ENCODE measurements at regions not wholly inside any gene's neighbourhood (a gene's known extent, or its start where the extent isn't known, plus 50 kb on each side); places are given as distances from the start of the nearest gene placed in this dataset.
A peak's percentile ranks its signal among the peaks of the same experiment; 100 is the strongest.

DNA sequence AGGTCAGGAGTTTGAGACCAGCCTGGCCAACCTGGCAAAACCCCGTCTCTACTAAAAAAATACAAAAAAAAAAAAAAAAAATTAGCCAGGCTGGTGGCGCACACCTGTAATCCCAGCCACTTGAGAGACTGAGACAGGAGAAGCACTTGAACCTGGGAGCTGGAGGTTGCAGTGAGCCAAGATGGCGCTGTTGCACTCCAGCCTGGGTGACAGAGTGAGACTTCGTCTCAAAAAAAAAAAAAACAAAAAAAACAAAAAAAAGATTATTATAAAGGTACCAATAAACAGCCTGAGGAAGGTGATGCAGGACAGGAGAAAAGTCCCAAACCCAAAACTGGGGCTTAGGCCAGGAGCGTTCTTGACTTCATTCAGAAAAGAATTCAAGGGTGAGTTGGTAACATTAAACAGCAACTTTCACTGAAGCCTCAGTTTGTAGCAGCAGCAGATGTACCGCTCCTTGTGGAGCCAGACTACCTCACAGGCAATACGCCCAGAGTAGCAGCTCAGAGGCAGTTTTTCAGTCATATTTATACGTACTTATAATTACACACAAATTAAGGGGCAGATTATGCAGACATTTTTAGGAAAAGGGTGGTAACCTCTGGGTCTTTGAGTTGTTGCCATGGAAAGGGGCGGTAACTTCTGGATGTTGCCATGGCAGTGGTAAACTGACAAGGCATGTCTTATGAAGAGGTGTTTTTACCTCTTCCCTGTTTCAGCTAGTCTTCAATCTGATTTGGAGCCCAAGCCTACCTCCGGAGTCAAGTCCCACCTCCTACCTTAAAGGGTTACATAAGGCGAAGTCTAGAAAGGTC lies 1596.6 kb upstream of the CELF4 start:
- Histone ChIP-seq H3K9me3 (ENCODE audit: insufficient read depth in 2 of 2, low read depth in 1 of 2, low read length in 1 of 2) (0 out of 4 replicates have a peak, but pooled peaks cover 0 to 3% of the 10 kb centered on the region in 2 experiments), H2BK15ac (ENCODE audit: low read length) (no peak overlapping the region), H4K5ac (ENCODE audit: insufficient read length, low read depth, low read length) (no peak overlapping the region), H3K79me2 (ENCODE audit: control insufficient read depth in 1 of 2, insufficient read depth in 2 of 2, low read length in 2 of 2) (no peaks in the 10 kb centered on the region), H3K27ac (ENCODE audit: low read depth, low read length) (no peak overlapping the region), H2BK20ac (ENCODE audit: low read length) (no peak overlapping the region), H2BK12ac (ENCODE audit: low read depth, low read length) (no peak overlapping the region), H3K23me2 (ENCODE audit: low read depth, low read length) (no peaks in the 10 kb centered on the region), H2AK5ac (ENCODE audit: low read depth, low read length) (no peak overlapping the region), H3K27me3 (replicated peaks in 1 of 4; ENCODE audit: control insufficient read depth in 3 of 4, extremely low read depth in 1 of 4, insufficient read depth in 3 of 4, low read length in 3 of 4) (no peaks in the 10 kb centered on the region), H3K4me1 (replicated peaks in 1 of 4; ENCODE audit: control insufficient read depth in 3 of 4, insufficient read depth in 4 of 4, low read length in 3 of 4) (no peaks in the 10 kb centered on the region), H4K20me1 (replicated peaks in 1 of 2; ENCODE audit: control insufficient read depth in 1 of 2, insufficient read depth in 2 of 2, low read length in 2 of 2) (no peaks in the 10 kb centered on the region), H3K56ac (replicated peaks; ENCODE audit: insufficient read length, low read depth, low read length) (no peak overlapping the region), H3K4me3 (ENCODE audit: extremely low read depth in 1 of 4, insufficient read depth in 2 of 4, low read depth in 3 of 4, low read length in 4 of 4) (no peak overlapping the region), H4K8ac (ENCODE audit: extremely low read depth, insufficient read depth, low read length) (no peak overlapping the region), H3K14ac (ENCODE audit: insufficient read length) (no peak overlapping the region), H3K18ac (ENCODE audit: extremely low read depth, low read length) (no peak overlapping the region), H2AFZ (ENCODE audit: low read length) (0 out of 2 replicates have a peak overlapping the region, but pooled peaks have one; percentile 33), H3K23ac (ENCODE audit: insufficient read length) (no peak overlapping the region), H2BK120ac (replicated peaks; ENCODE audit: low read depth, low read length) (no peak overlapping the region), H3K4ac (replicated peaks; ENCODE audit: insufficient read length, low read depth, low read length) (no peak overlapping the region), H3K79me1 (ENCODE audit: low read depth, low read length) (no peaks in the 10 kb centered on the region), H4K91ac (replicated peaks; ENCODE audit: insufficient read length, low read length) (no peak overlapping the region), H2BK5ac (ENCODE audit: low read depth, low read length) (no peak overlapping the region), H3K36me3 (ENCODE audit: control insufficient read depth in 2 of 4, insufficient read depth in 4 of 4, low read length in 3 of 4) (no peaks in the 10 kb centered on the region), H3K4me2 (ENCODE audit: insufficient read depth in 1 of 2, low read depth in 2 of 2, low read length in 2 of 2) (no peak overlapping the region), H3K9ac (replicated peaks in 1 of 4; ENCODE audit: extremely low read depth in 1 of 4, low read depth in 3 of 4, low read length in 3 of 4) (no peak overlapping the region)
- WGBS, 2 experiments (ENCODE audit: extremely low coverage in 1 of 2, insufficient coverage in 1 of 2, insufficient read length in 1 of 2, insufficient replicate concordance in 2 of 2, low coverage in 1 of 2, low lambda C conversion rate in 2 of 2, missing lambda C conversion rate in 1 of 2) = 92% methylated on average over 9 of the region's 11 CpGs; no CpG with 5 or more reads in 1 of the 2 experiments
- DNase-seq (ENCODE audit: low read depth in 1 of 2, low spot score in 2 of 2) (peak in 1 of 2 experiments; percentile 45), FAIRE-seq (no peak)
- POLR2A ChIA-PET (ENCODE audit: partially characterized antibody) = no interaction called here
- CTCF ChIA-PET (ENCODE audit: partially characterized antibody) = interaction anchor here (0.6 to 1.6 kb wide), 6 partner anchors 8 to 836 kb away, joined by 3 to 5 read pairs (median 3); no protein-coding TSS in a partner anchor
- no peak for TF ChIP-seq POLR2AphosphoS5 (IDR thresholded peaks at IDR 0.05; ENCODE audit: low read depth, low read length)
- no peak for TF ChIP-seq TAF1 (IDR thresholded peaks at IDR 0.05; ENCODE audit: low read depth, low read length)
- no peak for TF ChIP-seq BACH1 (IDR thresholded peaks at IDR 0.05; ENCODE audit: low read length)
- TF ChIP-seq YY1 (IDR thresholded peaks at IDR 0.05; ENCODE audit: low read depth, low read length) = no peak
- no peak for TF ChIP-seq SRF (IDR thresholded peaks at IDR 0.05; ENCODE audit: low read depth, low read length)
- TF ChIP-seq PHF8 (conservative IDR thresholded peaks at IDR 0.05; ENCODE audit: low read depth, low read length) = no peak
- TF ChIP-seq MAFK (IDR thresholded peaks at IDR 0.05; ENCODE audit: low read depth, low read length) = no peak
- TF ChIP-seq KDM5A (IDR thresholded peaks at IDR 0.05; ENCODE audit: low read length) = no peak
- peak in 2 of 3 experiments; percentile 11 to 13; a peak in 2 of 4 replicates for TF ChIP-seq CTCF (IDR thresholded peaks at IDR 0.05; ENCODE audit: control extremely low read depth in 1 of 3, insufficient read depth in 1 of 3, low read depth in 1 of 3, low read length in 3 of 3)
- TF ChIP-seq CREB1 (IDR thresholded peaks at IDR 0.05) = no peak
- no peak for TF ChIP-seq HDAC2 (IDR thresholded peaks at IDR 0.05; ENCODE audit: borderline replicate concordance in 1 of 2, low read depth in 2 of 2, low read length in 2 of 2)

All from H1 (cell line).